ENCODE measurements at regions not wholly inside any gene's neighbourhood (a gene's known extent, or its start where the extent isn't known, plus 50 kb on each side); places are given as distances from the start of the nearest gene placed in this dataset.
A peak's percentile ranks its signal among the peaks of the same experiment; 100 is the strongest.

GRCh38 chr4:85274955-85275354, 200.0 kb upstream of the ARHGAP24 start:
- no peak for DNase-seq

- DNase-seq: no peak
These were observed 194.0 kb upstream of the ARHGAP24 start for GRCh38 chr4:85280963-85281362.

- DNase-seq: no peak
These were observed 183.7 kb upstream of the ARHGAP24 start for GRCh38 chr4:85291226-85291625.

DNA sequence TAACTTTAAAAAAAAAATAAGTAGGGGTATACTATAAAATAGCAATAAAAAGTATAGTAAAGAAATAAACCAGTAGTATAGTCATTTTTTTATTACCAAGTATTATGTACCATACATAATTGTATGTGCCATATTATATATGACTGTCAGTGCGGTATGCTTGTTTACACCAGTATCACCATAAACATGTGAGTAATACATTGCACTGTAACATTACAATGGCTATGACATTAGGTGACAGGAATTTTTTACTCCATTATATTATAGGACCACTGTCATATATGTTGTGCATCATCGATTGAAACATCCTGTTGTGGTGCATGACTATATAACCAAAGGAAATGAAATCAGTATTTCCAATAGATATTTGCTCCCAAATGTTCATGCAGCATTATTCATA, 176.9 kb upstream of the ARHGAP24 start:
- DNase-seq: no peak

- no peak for DNase-seq
These were observed 172.7 kb upstream of the ARHGAP24 start for GRCh38 chr4:85302193-85302736.

GRCh38 chr4:85302756-85303155, 172.2 kb upstream of the ARHGAP24 start:
- DNase-seq: no peak

- no peak for DNase-seq
These were observed 156.5 kb upstream of the ARHGAP24 start for GRCh38 chr4:85318415-85318814.

DNA sequence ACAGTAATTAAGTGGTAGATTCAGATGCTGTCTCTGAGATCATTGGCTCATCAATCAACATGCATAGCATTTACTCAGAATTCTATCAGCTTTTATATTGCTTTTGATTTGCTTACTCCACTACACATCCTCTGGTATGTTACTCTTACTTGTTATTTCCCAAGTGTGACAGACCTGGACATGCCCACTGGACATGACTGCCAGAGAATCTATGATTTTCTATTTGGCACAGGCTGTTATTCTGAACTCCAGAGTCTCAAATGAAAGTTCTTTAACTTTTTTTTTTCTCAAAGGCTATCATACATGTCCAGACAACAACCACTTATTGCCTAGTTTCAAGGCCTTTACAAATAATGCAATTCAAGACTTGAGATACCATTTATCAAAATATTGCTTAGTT, 116.1 kb upstream of the ARHGAP24 start:
- no peak for DNase-seq

GRCh38 chr4:85362550-85362949, 112.4 kb upstream of the ARHGAP24 start:
- no peak for DNase-seq

GRCh38 chr4:85367815-85368214, 107.1 kb upstream of the ARHGAP24 start:
- DNase-seq: no peak

DNA sequence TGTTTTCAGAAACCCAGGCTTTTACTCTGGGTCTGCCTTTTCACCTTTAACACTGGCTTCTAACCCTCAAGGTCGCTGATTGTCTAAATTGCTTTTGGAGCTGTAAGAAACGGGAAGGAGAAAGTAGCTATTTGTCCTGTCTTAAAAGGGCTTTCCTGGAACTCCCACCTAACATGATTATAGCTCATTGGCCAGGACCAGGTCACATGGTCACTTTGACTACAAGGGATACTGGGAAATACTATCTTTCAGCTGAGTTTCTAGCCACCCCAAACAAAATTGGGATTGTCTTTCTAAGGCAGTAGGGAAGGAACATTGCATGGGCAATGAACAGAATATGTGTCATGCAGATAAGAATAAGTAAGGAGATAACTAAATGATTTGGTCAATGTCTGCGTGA, 106.7 kb upstream of the ARHGAP24 start:
- DNase-seq: no peak

DNA sequence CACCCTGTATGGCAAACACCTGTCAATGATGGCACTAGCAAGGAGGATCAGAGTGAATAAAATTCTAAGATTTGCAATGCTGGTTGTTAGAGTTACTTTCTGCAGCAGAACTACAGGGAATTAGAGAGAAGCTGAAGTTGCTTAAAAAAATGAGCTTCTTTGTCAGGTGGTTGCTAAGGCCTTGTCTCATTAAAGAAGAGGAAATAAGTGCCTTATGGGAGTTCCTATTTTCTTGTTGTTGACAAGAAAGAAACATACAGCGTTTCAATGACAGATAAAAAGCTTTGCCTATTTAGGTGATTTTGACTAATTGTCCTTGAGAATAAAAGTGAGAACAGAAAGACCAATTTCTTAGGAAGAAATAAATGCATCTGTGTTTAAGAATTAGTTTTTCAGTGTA, 106.0 kb upstream of the ARHGAP24 start:
- no peak for DNase-seq

GRCh38 chr4:85369703-85370380, 105.1 kb upstream of the ARHGAP24 start:
- no peak for DNase-seq

GRCh38 chr4:85370400-85371032, 104.4 kb upstream of the ARHGAP24 start:
- peak; percentile 17 for DNase-seq

DNA sequence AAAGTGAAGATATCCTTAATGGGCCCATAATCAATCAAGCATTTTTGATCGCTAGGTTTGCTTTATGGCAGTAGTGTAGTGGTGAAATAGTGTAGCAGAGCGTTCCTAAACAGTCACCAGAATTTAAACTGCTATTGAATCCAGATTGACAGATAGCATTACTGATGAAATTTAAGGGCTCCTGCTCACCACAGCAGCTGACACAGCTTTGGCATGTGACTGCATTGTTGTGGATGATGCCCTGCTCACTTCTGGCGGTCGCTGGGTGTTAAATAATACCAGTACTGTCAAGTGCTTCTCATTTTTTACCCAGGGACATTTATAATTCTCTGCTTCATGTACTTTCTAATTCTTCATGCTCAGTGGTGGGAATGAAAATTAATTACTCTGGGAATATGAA, 102.0 kb upstream of the ARHGAP24 start:
- DNase-seq: no peak

DNA sequence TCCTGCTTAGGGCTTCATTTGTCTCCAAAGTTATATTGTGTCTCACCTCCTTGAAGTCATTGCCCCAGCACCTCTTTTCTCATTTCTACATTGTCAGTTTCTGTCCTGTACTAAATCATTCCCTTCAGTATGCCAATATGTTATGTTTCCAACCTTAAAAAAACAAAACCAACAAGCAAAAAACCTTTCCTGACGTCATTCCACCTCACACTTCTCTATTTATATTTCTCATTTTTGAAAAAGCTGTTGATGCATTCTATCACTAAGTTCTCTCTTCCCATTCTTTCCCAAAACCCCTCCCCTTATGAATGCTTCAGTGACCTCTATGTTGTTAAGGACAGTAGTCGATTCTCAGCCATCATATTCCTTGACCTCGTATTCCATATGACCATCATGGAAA, 98.7 kb upstream of the ARHGAP24 start:
- no peak for DNase-seq

DNA sequence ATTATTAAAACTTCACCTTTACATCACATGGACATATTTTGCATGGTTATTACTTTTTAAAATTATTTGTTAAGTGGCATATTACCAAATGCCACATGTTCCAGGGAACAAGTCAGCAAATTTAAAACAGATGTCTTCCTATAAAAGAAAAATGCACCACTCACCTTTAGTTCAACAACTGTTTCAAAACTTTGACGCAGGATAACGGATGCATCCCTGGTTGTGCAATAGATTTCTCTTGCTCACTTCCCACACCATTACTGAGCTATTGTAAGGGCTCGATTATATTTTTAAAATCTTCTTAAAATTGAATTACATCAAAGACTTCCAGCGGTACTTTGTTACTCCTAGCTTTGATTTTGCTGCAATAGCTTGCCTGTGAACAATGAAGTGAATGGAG, 93.0 kb upstream of the ARHGAP24 start:
- no peak for DNase-seq

DNA sequence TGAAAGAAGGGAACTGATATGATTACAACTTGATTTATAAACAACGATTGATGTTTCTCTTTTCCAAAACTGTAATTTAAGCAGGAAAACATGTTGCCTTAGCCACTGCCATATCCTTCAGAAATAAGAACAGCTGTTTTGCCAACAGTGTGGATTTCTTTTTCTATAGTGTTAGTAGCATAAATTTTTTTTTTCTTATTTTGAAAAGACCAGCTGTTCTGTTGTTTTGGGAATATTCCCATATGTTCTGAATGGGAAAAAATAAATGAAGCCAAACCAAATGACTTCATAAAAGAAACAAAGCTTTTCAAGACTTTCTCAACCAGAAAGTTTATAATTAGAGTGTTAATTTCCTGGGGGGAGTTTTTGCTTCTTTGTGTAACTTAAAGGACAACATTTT, 83.9 kb upstream of the ARHGAP24 start:
- no peak for DNase-seq

DNA sequence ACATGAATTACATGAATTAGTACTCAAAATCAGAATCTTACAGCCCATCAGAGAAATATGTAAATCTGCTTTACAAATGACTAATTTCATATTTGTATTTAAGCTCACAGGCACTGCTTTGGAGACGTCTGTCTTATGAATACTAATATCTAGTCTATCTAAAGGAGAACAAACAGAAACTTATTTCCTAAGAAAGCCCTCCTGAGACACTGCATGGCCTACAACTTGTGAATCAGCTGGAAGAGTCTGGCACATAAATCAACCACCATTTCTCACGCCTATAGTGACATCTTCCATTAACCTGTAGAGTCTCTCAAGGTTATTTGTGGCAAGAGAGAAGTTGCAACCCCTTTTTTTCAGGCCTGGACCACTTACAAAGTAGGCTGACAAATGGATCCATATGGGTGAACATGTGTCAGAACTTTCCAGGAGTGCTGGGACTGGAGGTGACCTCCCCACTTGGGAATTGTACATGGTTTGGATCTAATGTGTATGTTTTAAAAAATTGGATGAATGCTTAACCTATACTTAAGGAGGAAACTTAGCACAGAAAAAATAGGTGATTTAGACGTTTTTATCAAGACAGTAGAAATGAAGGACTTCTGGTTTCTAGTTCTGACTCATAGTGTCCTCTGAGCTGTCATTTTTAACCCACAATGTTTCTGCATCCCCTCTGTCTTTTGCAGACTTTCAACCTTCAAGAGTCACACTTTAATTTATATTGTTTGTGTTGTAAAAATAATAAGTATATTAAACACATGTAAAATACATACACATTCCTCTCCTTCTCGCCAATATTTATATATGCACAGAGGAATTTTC, 83.2 kb upstream of the ARHGAP24 start:
- DNase-seq: no peak

- no peak for DNase-seq
These were observed 81.7 kb upstream of the ARHGAP24 start for GRCh38 chr4:85393201-85393600.

DNA sequence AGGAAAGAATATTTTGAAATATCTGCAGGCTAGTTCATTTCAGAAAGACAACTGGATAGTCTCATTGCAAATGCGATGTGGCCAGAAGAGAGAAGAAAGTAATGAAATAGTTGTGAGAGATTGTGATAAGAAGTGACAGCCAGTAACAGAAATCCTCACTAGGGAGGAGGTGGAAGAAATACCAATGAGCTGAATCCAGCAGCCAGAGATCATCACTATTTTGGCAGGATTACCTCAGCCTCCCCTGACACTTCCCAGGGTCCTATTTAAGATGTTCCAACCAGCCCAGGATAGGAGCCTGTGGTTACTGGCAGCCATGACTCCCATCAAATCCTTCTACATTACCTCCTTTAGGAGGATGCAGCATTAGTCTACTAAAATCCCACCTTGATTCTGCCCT, 76.7 kb upstream of the ARHGAP24 start:
- DNase-seq: no peak

- no peak for DNase-seq
These were observed 75.7 kb upstream of the ARHGAP24 start for GRCh38 chr4:85399270-85399669.

DNA sequence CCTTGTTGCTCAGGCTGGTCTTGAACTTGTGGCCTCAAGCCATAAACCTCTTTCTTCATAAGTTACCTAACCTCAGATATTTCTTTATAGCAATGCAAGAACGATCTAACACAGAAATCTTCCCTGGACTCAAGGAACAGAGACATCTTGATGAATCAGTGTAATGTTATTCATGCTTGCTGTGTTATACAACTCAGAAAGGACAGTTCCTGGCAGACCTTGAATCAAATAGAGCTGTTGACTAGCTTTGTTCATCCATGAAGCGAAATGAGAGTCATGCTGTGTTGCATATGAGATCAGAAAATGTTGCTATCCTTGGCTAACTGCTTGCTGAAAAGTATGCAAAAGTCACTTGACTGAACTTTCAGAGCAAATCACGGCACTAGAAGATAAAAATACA, 72.6 kb upstream of the ARHGAP24 start:
- DNase-seq: no peak

GRCh38 chr4:85406185-85406584, 68.8 kb upstream of the ARHGAP24 start:
- DNase-seq: no peak
